Osteoblast (primary cell): ENCODE measurements at regions not wholly inside any gene's neighbourhood (a gene's known extent, or its start where the extent isn't known, plus 50 kb on each side); places are given as distances from the start of the nearest gene placed in this dataset.
"Not testable (repeated sequence)": the region's sequence is repeated elsewhere in the genome, so short reads cannot be mapped to it uniquely, and the experiment has no call there.

Experiments used
- DNase-seq: peaks from one replicate; pipeline ENCODE4 v3.0.0; 2011; ENCODE audit warnings: low spot score, mixed read lengths; ENCODE audit not compliant: insufficient read length; ENCODE audit errors: missing footprints
- H2AFZ ChIP-seq: 2 replicates; pipeline ENCODE4 v1.6.0; 2011; ENCODE audit warnings: mild to moderate bottlenecking, low read length
- H3K27ac ChIP-seq: 2 replicates; pipeline ENCODE4 v1.5.1; 2011; ENCODE audit warnings: mild to moderate bottlenecking, low read depth, low read length, moderate library complexity
- H3K27me3 ChIP-seq: 2 replicates; pipeline ENCODE4 v1.6.0; 2012; ENCODE audit warnings: mild to moderate bottlenecking, control low read depth, inconsistent platforms, low read length, moderate library complexity; ENCODE audit not compliant: insufficient read depth
- H3K36me3 ChIP-seq: 2 replicates; pipeline ENCODE4 v1.5.1; 2011; ENCODE audit warnings: mild to moderate bottlenecking, low read length, control low read depth, moderate library complexity; ENCODE audit not compliant: insufficient read depth
- H3K4me1 ChIP-seq: 2 replicates; pipeline ENCODE4 v1.5.1; 2011; ENCODE audit warnings: mild to moderate bottlenecking, low read length, control low read depth, moderate library complexity; ENCODE audit not compliant: insufficient read depth
- H3K4me2 ChIP-seq: 2 replicates; pipeline ENCODE4 v1.6.0; 2011; ENCODE audit warnings: mild to moderate bottlenecking, low read length; ENCODE audit not compliant: insufficient read depth
- H3K4me3 ChIP-seq: fragments of 200-600 bp; sonication (generic); 3 replicates; pipeline ENCODE4 v1.5.1; 2012; ENCODE audit warnings: mild to moderate bottlenecking, low read length, inconsistent platforms; ENCODE audit not compliant: insufficient read depth
- H3K79me2 ChIP-seq: 2 replicates; pipeline ENCODE4 v1.6.0; 2012; ENCODE audit warnings: mild to moderate bottlenecking, low read length, control low read depth, inconsistent platforms; ENCODE audit not compliant: insufficient read depth
- H3K9me3 ChIP-seq: 2 replicates; pipeline ENCODE4 v1.5.1; 2011; ENCODE audit warnings: low read depth, low read length, control low read depth
- H4K20me1 ChIP-seq: 2 replicates; pipeline ENCODE4 v1.6.0; 2012; ENCODE audit warnings: mild to moderate bottlenecking, low read length, control low read depth; ENCODE audit not compliant: insufficient read depth
- TF ChIP-seq, protein P1 (sequence below): IDR thresholded peaks from 2 replicates; pipeline ENCODE4 v1.5.1; 2011; ENCODE audit warnings: mild to moderate bottlenecking, low read depth, low read length, moderate library complexity; ENCODE audit errors: extremely low read depth

DNA sequence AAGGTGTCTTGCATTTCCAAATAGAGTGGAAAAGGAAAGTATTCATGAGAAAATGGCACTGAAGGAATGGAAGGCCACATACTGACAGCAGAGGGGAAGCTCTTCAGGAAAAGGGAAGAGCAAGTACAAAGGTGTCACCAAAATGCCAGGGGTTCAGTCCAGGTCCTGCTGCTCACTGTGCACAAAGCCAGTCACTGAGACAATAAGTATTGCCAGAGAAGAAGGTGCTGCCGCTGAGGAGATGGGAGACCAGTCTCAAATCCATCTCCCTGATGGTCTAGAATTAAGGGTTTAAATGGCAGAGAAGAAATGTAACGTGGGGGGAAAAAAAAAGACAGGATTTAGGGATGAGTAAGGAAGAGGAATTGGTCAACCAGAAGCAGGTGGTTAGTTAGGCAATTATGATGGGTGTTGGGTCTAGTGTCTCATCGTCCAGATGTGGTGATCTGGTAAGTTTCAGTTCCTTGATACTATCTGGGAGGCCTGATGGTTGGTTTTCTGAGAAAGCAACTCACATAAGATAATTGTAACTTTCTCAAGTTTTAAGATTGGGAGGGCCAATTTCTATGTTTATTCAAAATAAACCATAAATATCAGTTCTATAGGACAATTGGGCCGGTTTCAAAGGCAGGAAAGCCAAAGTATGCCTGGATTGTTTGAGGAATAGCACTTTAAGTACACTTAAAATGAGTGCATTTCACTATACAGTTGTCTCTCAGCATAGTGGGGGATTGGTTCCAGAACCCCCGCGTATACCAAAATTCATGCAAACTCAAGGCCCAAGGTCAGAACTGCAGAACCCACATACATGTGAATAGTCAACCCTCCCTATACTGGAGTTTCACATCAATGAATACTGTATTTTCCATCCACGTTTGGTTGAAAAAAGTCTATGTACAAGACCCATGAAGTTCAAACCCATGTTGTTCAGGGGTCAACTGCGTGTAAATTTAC is 109.1 kb upstream of the DNAJC10 start:
- TF ChIP-seq, protein P1, sequence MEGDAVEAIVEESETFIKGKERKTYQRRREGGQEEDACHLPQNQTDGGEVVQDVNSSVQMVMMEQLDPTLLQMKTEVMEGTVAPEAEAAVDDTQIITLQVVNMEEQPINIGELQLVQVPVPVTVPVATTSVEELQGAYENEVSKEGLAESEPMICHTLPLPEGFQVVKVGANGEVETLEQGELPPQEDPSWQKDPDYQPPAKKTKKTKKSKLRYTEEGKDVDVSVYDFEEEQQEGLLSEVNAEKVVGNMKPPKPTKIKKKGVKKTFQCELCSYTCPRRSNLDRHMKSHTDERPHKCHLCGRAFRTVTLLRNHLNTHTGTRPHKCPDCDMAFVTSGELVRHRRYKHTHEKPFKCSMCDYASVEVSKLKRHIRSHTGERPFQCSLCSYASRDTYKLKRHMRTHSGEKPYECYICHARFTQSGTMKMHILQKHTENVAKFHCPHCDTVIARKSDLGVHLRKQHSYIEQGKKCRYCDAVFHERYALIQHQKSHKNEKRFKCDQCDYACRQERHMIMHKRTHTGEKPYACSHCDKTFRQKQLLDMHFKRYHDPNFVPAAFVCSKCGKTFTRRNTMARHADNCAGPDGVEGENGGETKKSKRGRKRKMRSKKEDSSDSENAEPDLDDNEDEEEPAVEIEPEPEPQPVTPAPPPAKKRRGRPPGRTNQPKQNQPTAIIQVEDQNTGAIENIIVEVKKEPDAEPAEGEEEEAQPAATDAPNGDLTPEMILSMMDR = no peak
- H3K36me3 ChIP-seq = no peaks in the 10 kb centered on the region
- no peak overlapping the region for H3K4me3 ChIP-seq
- no peak overlapping the region for H3K27ac ChIP-seq
- H3K4me1 ChIP-seq = no peaks in the 10 kb centered on the region
- H3K27me3 ChIP-seq = no peaks in the 10 kb centered on the region
- no peaks in the 10 kb centered on the region for H4K20me1 ChIP-seq
- DNase-seq = no peak
- H3K4me2 ChIP-seq = no peak overlapping the region
- no peaks in the 10 kb centered on the region for H3K9me3 ChIP-seq
- H3K79me2 ChIP-seq = no peaks in the 10 kb centered on the region
- peak overlapping the region; percentile 22 for H2AFZ ChIP-seq

DNA sequence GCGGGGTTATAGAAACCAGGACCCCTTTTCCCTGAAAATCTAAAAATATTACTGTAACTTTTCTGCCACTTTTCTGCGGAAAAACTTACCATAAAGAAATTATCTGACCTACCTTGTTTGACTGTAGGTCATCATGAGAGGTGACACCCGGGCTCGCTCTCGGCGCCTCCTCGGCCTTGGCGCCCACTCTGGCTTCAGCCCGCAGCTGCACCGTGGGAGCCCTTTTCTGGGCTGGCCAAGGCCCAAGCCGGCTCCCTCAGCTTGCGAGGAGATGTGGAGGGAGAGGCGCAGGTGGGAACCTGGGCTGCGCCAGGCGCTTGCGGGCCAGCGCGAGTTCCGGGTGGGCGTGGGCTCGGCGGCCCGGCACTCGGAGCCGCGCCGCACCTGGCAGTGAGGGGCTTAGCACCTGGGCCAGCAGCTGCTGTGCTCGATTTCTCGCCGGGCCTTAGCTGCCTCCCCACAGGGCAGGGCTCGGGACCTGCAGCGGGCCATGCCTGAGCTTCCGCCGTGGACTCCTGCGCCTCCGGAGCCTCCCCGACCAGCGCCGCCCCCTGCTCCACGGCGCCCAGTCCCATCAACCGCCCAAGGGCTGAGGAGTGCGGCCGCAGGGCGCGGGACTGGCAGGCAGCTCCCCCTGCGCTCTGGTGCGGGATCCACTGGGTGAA is 107.7 kb upstream of the DNAJC10 start:
- DNase-seq = no peak
- TF ChIP-seq, protein P1 = no peak
- Histone ChIP-seq H2AFZ (no peak overlapping the region), H3K79me2 (no peaks in the 10 kb centered on the region), H3K27me3 (no peaks in the 10 kb centered on the region), H3K9me3 (no peaks in the 10 kb centered on the region), H3K4me3 (no peak overlapping the region), H3K4me2 (no peak overlapping the region), H3K36me3 (no peaks in the 10 kb centered on the region), H3K27ac (no peak overlapping the region), H4K20me1 (no peaks in the 10 kb centered on the region), H3K4me1 (no peaks in the 10 kb centered on the region)

DNA sequence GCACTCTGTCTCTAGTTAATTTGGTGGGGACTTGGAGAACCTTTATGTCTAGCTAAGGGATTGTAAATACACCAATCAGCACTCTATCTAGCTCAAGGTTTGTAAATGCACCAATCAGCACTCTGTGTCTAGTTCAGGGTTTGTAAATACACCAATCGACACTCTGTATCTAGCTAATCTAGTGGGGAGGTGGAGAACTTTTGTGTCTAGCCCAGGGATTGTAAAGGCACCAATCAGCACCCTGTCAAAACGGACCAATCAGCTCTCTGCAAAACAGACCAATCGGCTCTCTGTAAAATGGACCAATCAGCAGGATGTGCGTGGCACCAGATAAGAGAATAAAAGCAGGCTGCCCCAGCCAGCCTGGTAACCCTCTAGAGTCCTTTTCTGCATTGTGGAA is 107.1 kb upstream of the DNAJC10 start:
- not testable (repeated sequence) for H3K9me3 ChIP-seq, H3K4me3 ChIP-seq, H3K4me2 ChIP-seq, H3K27me3 ChIP-seq, H3K27ac ChIP-seq, H2AFZ ChIP-seq, H3K4me1 ChIP-seq, H3K36me3 ChIP-seq, DNase-seq, H4K20me1 ChIP-seq, H3K79me2 ChIP-seq

DNA sequence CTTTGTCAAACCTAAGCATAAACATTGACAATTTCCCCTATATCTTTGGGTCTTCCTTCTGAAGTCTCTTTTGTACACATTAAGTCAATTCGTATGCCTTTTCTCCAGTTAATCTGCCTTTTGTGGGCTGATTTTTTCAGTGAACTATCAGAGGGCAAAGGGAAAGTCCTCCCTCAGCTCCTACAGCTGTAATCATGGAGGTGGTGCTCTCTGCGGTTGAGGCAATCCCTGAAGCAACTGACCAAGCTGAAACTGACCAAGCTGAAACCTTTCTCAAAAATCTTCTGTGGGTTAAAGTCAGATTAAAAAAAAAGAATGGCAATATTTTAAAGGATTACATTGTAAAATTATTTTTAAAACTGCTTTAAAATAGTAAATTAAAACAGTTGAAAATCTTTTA is 105.8 kb upstream of the DNAJC10 start:
- DNase-seq = no peak
- Histone ChIP-seq H3K4me2 (no peak overlapping the region), H2AFZ (peak overlapping the region; percentile 16), H3K9me3 (no peaks in the 10 kb centered on the region), H3K4me1 (peaks cover 4% of the 10 kb centered on the region), H3K36me3 (no peaks in the 10 kb centered on the region), H4K20me1 (no peaks in the 10 kb centered on the region), H3K27ac (no peak overlapping the region), H3K27me3 (no peaks in the 10 kb centered on the region), H3K79me2 (no peaks in the 10 kb centered on the region), H3K4me3 (no peak overlapping the region)
- TF ChIP-seq, protein P1 = no peak
